Vagina (tissue), 2 donors: ENCODE measurements at regions not wholly inside any gene's neighbourhood (a gene's known extent, or its start where the extent isn't known, plus 50 kb on each side); places are given as distances from the start of the nearest gene placed in this dataset.

ENCODE experiments used
- POLR2A ChIP-seq, 2 donors: fragments of 450-650 bp; IDR thresholded peaks; one replicate each; pipeline ENCODE4 v1.6.1; 2017; ENCODE audit warnings: antibody characterized with exemption in 2 of 2, mild to moderate bottlenecking in 2 of 2, moderate library complexity in 2 of 2
- POLR2AphosphoS5 ChIP-seq, 2 donors: sonication (generic); formaldehyde crosslinking; IDR thresholded peaks; one replicate each; pipeline ENCODE4 v1.9.0; 2017; ENCODE audit warnings: antibody characterized with exemption in 2 of 2, mild to moderate bottlenecking in 2 of 2, low read depth in 1 of 2; ENCODE audit not compliant: insufficient read depth in 1 of 2
- TF ChIP-seq, protein P1 (sequence below), 3 experiments: fragments of 450-650 bp in 2 of 3; fragments of 200-600 bp in 1 of 3; sonication (generic) in 1 of 3; IDR thresholded peaks; one replicate each; pipeline ENCODE4 v1.5.1; 2017 to 2019; ENCODE audit warnings: antibody characterized with exemption in 3 of 3, mild to moderate bottlenecking in 2 of 3, moderate library complexity in 2 of 3

GRCh38 chr20:6979621-6980020 lies 212.1 kb downstream of the BMP2 start:
- TF ChIP-seq POLR2A (IDR thresholded peaks at IDR 0.05): no peak
- TF ChIP-seq, protein P1, sequence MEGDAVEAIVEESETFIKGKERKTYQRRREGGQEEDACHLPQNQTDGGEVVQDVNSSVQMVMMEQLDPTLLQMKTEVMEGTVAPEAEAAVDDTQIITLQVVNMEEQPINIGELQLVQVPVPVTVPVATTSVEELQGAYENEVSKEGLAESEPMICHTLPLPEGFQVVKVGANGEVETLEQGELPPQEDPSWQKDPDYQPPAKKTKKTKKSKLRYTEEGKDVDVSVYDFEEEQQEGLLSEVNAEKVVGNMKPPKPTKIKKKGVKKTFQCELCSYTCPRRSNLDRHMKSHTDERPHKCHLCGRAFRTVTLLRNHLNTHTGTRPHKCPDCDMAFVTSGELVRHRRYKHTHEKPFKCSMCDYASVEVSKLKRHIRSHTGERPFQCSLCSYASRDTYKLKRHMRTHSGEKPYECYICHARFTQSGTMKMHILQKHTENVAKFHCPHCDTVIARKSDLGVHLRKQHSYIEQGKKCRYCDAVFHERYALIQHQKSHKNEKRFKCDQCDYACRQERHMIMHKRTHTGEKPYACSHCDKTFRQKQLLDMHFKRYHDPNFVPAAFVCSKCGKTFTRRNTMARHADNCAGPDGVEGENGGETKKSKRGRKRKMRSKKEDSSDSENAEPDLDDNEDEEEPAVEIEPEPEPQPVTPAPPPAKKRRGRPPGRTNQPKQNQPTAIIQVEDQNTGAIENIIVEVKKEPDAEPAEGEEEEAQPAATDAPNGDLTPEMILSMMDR (IDR thresholded peaks at IDR 0.05): no peak
- TF ChIP-seq POLR2AphosphoS5 (IDR thresholded peaks at IDR 0.05; ENCODE audit: insufficient read depth in 1 of 2, low read depth in 1 of 2): no peak
